GM12878 (cell line): ENCODE measurements at regions not wholly inside any gene's neighbourhood (a gene's known extent, or its start where the extent isn't known, plus 50 kb on each side); places are given as distances from the start of the nearest gene placed in this dataset.

ENCODE experiments used
- ATAC-seq: fragments of 200-7000 bp; cut with Tn5 transposase; 3 replicates; pipeline ENCODE4 v1.9.1; 2020; ENCODE audit warnings: mild to moderate bottlenecking, moderate library complexity
- BruUV-seq: library from RNA; stranded (reverse); fragments of 400-500 nt; replicated peaks from 2 replicates; lab custom pipeline; 2021; lab: Mats Ljungman, UMichigan
- CTCF ChIA-PET: fragments of 300-600 bp; sonication (Branson Sonifier 250); formaldehyde crosslinking; extraction: SDS; loops from one replicate; lab custom pipeline; 2021; ENCODE audit warnings: inconsistent platforms; lab: Yijun Ruan, JAX
- POLR2A ChIA-PET: fragments of 350-600 bp; formaldehyde crosslinking; extraction: SDS; loops from one replicate; lab custom pipeline; 2021; ENCODE audit warnings: inconsistent platforms; lab: Charles Lee
- RAD21 ChIA-PET: fragments of 300-600 bp; sonication (Branson Sonifier 250); formaldehyde crosslinking; loops from one replicate; lab custom pipeline; 2023; ENCODE audit warnings: antibody characterized with exemption; ENCODE audit not compliant: unreplicated experiment; lab: Charles Lee
- SMC1A ChIA-PET: fragments of 300-600 bp; sonication (Branson Sonifier 250); formaldehyde crosslinking; loops from one replicate; lab custom pipeline; 2023; ENCODE audit not compliant: unreplicated experiment, uncharacterized antibody; lab: Charles Lee
- DNase-seq: peaks from one replicate; pipeline ENCODE4 v3.0.0-alpha.2; 2011; ENCODE audit warnings: low read depth, low spot score
- FAIRE-seq: peaks from 3 replicates; lab custom pipeline; 2011; peaks lifted over from hg19 to GRCh38; lab: Jason Lieb, UNC
- H2AFZ ChIP-seq: 2 replicates; pipeline ENCODE4 v1.6.0; 2011; ENCODE audit warnings: low read depth, low read length, control low read depth; ENCODE audit not compliant: control insufficient read depth
- H3K27ac ChIP-seq: 2 replicates; pipeline ENCODE4 v1.5.1; 2011; ENCODE audit warnings: control low read depth; ENCODE audit not compliant: control insufficient read depth, insufficient read depth
- H3K27me3 ChIP-seq, 2 experiments: replicated peaks in 1 of 2; 2 replicates each; pipeline versions ENCODE4 v1.6.0 to v1.6.1; 2011; ENCODE audit warnings: low read length in 1 of 2; ENCODE audit not compliant: control insufficient read depth in 2 of 2, insufficient read depth in 2 of 2
- H3K36me3 ChIP-seq, 2 experiments: 2 replicates each; pipeline ENCODE4 v1.5.1; 2011; ENCODE audit warnings: low read length in 1 of 2; ENCODE audit not compliant: control insufficient read depth in 2 of 2, insufficient read depth in 2 of 2
- H3K4me1 ChIP-seq: 2 replicates; pipeline ENCODE4 v1.6.1; 2011; ENCODE audit warnings: mild to moderate bottlenecking, low read length, moderate library complexity, mixed read lengths; ENCODE audit not compliant: control insufficient read depth, insufficient read depth
- H3K4me2 ChIP-seq: 2 replicates; pipeline ENCODE4 v1.6.0; 2011; ENCODE audit warnings: control low read depth; ENCODE audit not compliant: control insufficient read depth, insufficient read depth
- H3K4me3 ChIP-seq: fragments of 200-600 bp; sonication (generic); 2 replicates; pipeline ENCODE4 v1.5.1; 2016
- H3K79me2 ChIP-seq: 2 replicates; pipeline ENCODE4 v1.6.0; 2011; ENCODE audit warnings: low read length; ENCODE audit not compliant: control insufficient read depth, insufficient read depth
- H3K9ac ChIP-seq: 2 replicates; pipeline ENCODE4 v1.8.0; 2011; ENCODE audit warnings: low read length, control low read depth, mixed read lengths; ENCODE audit not compliant: control insufficient read depth, insufficient read depth
- H3K9me3 ChIP-seq: replicated peaks from 3 replicates; pipeline ENCODE4 v1.5.1; 2011; ENCODE audit warnings: mild to moderate bottlenecking, low read length; ENCODE audit not compliant: control insufficient read depth, insufficient read depth
- H4K20me1 ChIP-seq: 2 replicates; pipeline ENCODE4 v1.6.0; 2011; ENCODE audit not compliant: control insufficient read depth, insufficient read depth
- CBFB ChIP-seq: IDR thresholded peaks from 2 replicates; pipeline ENCODE4 v1.6.1; 2016; ENCODE audit warnings: antibody characterized with exemption, low read depth
- CBX3 ChIP-seq: fragments of 200-600 bp; sonication (generic); IDR thresholded peaks from 2 replicates; pipeline ENCODE4 v1.6.1; 2016; ENCODE audit warnings: low read depth, borderline replicate concordance
- GATAD2B ChIP-seq: fragments of 450-650 bp; conservative IDR thresholded peaks from 2 replicates; pipeline ENCODE4 v1.6.1; 2017; ENCODE audit warnings: low read depth, mild to moderate bottlenecking, moderate library complexity
- IKZF2 ChIP-seq, 2 experiments: fragments of 450-650 bp; IDR thresholded peaks; 2 replicates each; pipeline ENCODE4 v1.6.1; 2017; ENCODE audit warnings: mild to moderate bottlenecking in 2 of 2, moderate library complexity in 2 of 2
- KDM1A ChIP-seq: fragments of 200-600 bp; sonication (generic); IDR thresholded peaks from 2 replicates; pipeline ENCODE4 v1.6.1; 2016; ENCODE audit warnings: borderline replicate concordance
- POU2F2 ChIP-seq: IDR thresholded peaks from 3 replicates; pipeline ENCODE4 v1.6.1; 2011; ENCODE audit warnings: low read depth, mild to moderate bottlenecking, low read length, borderline replicate concordance
- RAD51 ChIP-seq: fragments of 450-650 bp; IDR thresholded peaks from 2 replicates; pipeline ENCODE4 v1.6.1; 2016; ENCODE audit warnings: moderate library complexity, mild to moderate bottlenecking, inconsistent platforms
- TARDBP ChIP-seq: IDR thresholded peaks from 2 replicates; pipeline ENCODE4 v1.6.1; 2016; ENCODE audit warnings: borderline replicate concordance
- YBX1 ChIP-seq: fragments of 450-650 bp; IDR thresholded peaks from 2 replicates; pipeline ENCODE4 v1.6.1; 2016; ENCODE audit warnings: antibody characterized with exemption
- ZNF217 ChIP-seq: fragments of 450-650 bp; IDR thresholded peaks from 2 replicates; pipeline ENCODE4 v1.6.1; 2017; ENCODE audit warnings: antibody characterized with exemption, mild to moderate bottlenecking
- WGBS: methylation state at CpG from one replicate; pipeline ENCODE4 v1.1.6; 2016; ENCODE audit warnings: low lambda C conversion rate; ENCODE audit not compliant: insufficient replicate concordance, insufficient coverage; ENCODE audit errors: missing lambda C conversion rate; 5-methylcytosine and 5-hydroxymethylcytosine counted together
- in situ Hi-C: fragments of 300-500 bp; cut with MboI; formaldehyde crosslinking; loops from 9 replicates; pipeline ENCODE4 v1.14.3; 2018; ENCODE audit warnings: mixed read lengths
- intact Hi-C: fragments of 100-400 bp; cut with micrococcal nuclease; formaldehyde crosslinking; loops from one replicate; pipeline ENCODE4 v1.14.2; 2022; ENCODE audit not compliant: unreplicated experiment
- TF ChIP-seq, protein P1 (sequence below): IDR thresholded peaks from 2 replicates; pipeline ENCODE4 v1.6.1; 2011; ENCODE audit warnings: borderline replicate concordance, low read depth, mild to moderate bottlenecking, moderate library complexity, mixed read lengths, low read length; ENCODE audit not compliant: insufficient read depth; ENCODE audit errors: extremely low read length
- TF ChIP-seq, protein P2 (sequence below): fragments of 450-650 bp; IDR thresholded peaks from 2 replicates; pipeline ENCODE4 v1.6.1; 2016; ENCODE audit warnings: mild to moderate bottlenecking
- TF ChIP-seq, protein P3 (sequence below): IDR thresholded peaks from 2 replicates; pipeline ENCODE4 v1.6.1; 2012; ENCODE audit warnings: low read depth, low read length, improper control_type of control experiment
- TF ChIP-seq, protein P4 (sequence below): fragments of 450-650 bp; formaldehyde crosslinking; IDR thresholded peaks from 2 replicates; pipeline ENCODE4 v1.5.0; 2022; ENCODE audit warnings: mild to moderate bottlenecking, missing genetic modification characterization

DNA sequence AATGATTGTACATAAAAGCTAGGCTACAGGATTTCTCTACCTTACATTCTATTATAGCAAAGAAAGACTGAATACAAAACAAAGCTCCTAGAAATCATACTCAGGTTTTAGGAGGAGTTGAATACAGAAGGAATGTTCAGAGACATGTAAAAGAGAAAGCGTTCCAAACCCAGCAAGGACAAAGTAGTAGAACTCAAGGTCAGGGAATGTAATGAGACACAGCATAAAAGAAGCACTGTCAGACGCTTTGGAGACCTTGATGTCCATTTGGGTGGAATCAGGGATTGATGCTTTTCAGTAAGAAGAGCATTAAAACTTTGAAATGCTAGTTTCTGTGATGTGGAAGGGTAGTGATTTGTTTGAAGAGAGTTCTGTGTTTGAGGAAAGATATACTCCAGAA is 303.6 kb downstream of the PCDH7 start:
- intact Hi-C loops (no loop called here), in situ Hi-C loops (no loop called here)
- TF ChIP-seq, protein P1, sequence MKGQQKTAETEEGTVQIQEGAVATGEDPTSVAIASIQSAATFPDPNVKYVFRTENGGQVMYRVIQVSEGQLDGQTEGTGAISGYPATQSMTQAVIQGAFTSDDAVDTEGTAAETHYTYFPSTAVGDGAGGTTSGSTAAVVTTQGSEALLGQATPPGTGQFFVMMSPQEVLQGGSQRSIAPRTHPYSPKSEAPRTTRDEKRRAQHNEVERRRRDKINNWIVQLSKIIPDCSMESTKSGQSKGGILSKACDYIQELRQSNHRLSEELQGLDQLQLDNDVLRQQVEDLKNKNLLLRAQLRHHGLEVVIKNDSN: no peak
- TF ChIP-seq KDM1A: no peak
- TF ChIP-seq, protein P2, sequence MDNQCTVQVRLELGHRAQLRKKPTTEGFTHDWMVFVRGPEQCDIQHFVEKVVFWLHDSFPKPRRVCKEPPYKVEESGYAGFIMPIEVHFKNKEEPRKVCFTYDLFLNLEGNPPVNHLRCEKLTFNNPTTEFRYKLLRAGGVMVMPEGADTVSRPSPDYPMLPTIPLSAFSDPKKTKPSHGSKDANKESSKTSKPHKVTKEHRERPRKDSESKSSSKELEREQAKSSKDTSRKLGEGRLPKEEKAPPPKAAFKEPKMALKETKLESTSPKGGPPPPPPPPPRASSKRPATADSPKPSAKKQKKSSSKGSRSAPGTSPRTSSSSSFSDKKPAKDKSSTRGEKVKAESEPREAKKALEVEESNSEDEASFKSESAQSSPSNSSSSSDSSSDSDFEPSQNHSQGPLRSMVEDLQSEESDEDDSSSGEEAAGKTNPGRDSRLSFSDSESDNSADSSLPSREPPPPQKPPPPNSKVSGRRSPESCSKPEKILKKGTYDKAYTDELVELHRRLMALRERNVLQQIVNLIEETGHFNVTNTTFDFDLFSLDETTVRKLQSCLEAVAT: no peak
- no peak for TF ChIP-seq YBX1
- TF ChIP-seq, protein P3, sequence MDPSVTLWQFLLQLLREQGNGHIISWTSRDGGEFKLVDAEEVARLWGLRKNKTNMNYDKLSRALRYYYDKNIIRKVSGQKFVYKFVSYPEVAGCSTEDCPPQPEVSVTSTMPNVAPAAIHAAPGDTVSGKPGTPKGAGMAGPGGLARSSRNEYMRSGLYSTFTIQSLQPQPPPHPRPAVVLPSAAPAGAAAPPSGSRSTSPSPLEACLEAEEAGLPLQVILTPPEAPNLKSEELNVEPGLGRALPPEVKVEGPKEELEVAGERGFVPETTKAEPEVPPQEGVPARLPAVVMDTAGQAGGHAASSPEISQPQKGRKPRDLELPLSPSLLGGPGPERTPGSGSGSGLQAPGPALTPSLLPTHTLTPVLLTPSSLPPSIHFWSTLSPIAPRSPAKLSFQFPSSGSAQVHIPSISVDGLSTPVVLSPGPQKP: no peak
- TF ChIP-seq CBX3: no peak
- TF ChIP-seq IKZF2 (IDR thresholded peaks at IDR 0.05): no peak
- no peak for TF ChIP-seq CBFB
- TF ChIP-seq, protein P4, sequence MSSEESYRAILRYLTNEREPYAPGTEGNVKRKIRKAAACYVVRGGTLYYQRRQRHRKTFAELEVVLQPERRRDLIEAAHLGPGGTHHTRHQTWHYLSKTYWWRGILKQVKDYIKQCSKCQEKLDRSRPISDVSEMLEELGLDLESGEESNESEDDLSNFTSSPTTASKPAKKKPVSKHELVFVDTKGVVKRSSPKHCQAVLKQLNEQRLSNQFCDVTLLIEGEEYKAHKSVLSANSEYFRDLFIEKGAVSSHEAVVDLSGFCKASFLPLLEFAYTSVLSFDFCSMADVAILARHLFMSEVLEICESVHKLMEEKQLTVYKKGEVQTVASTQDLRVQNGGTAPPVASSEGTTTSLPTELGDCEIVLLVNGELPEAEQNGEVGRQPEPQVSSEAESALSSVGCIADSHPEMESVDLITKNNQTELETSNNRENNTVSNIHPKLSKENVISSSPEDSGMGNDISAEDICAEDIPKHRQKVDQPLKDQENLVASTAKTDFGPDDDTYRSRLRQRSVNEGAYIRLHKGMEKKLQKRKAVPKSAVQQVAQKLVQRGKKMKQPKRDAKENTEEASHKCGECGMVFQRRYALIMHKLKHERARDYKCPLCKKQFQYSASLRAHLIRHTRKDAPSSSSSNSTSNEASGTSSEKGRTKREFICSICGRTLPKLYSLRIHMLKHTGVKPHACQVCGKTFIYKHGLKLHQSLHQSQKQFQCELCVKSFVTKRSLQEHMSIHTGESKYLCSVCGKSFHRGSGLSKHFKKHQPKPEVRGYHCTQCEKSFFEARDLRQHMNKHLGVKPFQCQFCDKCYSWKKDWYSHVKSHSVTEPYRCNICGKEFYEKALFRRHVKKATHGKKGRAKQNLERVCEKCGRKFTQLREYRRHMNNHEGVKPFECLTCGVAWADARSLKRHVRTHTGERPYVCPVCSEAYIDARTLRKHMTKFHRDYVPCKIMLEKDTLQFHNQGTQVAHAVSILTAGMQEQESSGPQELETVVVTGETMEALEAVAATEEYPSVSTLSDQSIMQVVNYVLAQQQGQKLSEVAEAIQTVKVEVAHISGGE (CRISPR knock-in tag): no peak
- no peak for TF ChIP-seq RAD51
- TF ChIP-seq ZNF217: no peak
- TF ChIP-seq TARDBP: no peak
- no peak for TF ChIP-seq POU2F2
- no peak for TF ChIP-seq GATAD2B
- Histone ChIP-seq H3K4me2 (no peak overlapping the region), H2AFZ (no peak overlapping the region), H3K4me1 (no peaks in the 10 kb centered on the region), H4K20me1 (no peaks in the 10 kb centered on the region), H3K9me3 (no peaks in the 10 kb centered on the region), H3K27me3 (no peaks in the 10 kb centered on the region), H3K4me3 (no peak overlapping the region), H3K9ac (no peak overlapping the region), H3K79me2 (no peaks in the 10 kb centered on the region), H3K36me3 (no peaks in the 10 kb centered on the region), H3K27ac (no peak overlapping the region)
- POLR2A ChIA-PET: no interaction called here
- DNase-seq: no peak
- RAD21 ChIA-PET: no interaction called here
- SMC1A ChIA-PET: interaction anchor here (0.7 kb wide), 1 partner anchor 19 kb away, joined by 3 read pairs; no protein-coding TSS in a partner anchor
- CTCF ChIA-PET: interaction anchor here (1.0 kb wide), 1 partner anchor 13 kb away, joined by 3 read pairs; no protein-coding TSS in a partner anchor
- WGBS: 0% methylated on average over 2 of the region's 2 CpGs
- FAIRE-seq: no peak
- ATAC-seq: no peak
- no TSS peak for BruUV-seq
